ENCODE measurements at regions not wholly inside any gene's neighbourhood (a gene's known extent, or its start where the extent isn't known, plus 50 kb on each side); places are given as distances from the start of the nearest gene placed in this dataset.

GRCh38 chr1:80931178-80931577 is 869.6 kb upstream of the ADGRL2 start:
- no peak for DNase-seq

- DNase-seq = no peak
These were observed 870.7 kb upstream of the ADGRL2 start for GRCh38 chr1:80929868-80930508.

- no peak for DNase-seq
These were observed 874.2 kb upstream of the ADGRL2 start for GRCh38 chr1:80926531-80926930.

DNA sequence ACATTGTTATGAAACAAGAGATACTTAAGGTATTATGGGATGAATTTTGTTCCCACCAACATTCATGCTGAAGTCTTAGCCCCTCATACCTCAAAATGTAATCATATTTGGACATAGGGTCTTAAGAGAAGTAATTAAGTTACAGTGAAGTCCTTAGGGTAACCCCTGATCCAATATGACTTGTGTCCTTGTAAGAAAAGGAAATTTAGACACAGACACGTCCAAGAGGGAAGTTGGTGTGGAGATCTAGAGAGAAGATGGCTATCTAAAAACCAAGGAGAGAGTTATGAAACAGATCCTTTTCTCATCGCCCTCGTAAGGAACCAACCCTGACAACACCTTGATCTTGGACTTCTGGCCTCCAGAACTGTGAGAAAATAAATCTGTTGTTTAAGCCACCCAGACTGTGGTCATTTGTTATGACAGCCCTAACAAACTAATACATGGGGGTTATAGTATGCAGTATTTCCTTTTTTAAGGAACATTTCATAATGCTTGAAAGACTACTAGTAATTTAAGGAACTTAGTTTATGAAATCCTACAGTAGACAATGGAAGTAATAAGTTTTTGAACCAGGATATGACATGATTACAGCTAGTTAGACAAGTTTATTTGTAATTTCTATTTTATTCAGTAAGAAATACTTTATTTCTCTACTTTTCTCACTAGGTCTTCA is 875.5 kb upstream of the ADGRL2 start:
- no peak for DNase-seq

GRCh38 chr1:80924290-80924689 is 876.4 kb upstream of the ADGRL2 start:
- no peak for DNase-seq

DNA sequence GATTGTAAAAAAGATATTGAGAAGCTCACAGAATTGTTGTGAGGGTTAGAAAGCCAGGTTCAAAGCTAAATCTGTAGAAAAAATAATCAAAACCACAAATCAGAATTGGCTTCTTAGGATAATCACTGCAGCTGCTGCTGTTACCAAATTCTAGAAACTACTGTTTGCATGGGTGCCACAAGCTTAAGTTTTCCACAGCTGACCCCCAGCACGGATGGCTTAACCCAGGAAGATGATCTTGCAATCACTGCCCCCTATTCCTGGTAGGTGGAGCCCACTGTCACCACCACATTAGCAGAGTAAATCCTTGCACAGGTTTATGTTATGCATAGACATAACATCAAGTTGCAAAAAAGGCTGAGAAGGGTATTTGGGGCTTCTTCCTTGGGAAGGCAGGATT is 877.8 kb upstream of the ADGRL2 start:
- DNase-seq = no peak

GRCh38 chr1:80919426-80919825 is 881.3 kb upstream of the ADGRL2 start:
- DNase-seq = no peak

GRCh38 chr1:80918380-80918779 is 882.4 kb upstream of the ADGRL2 start:
- DNase-seq = no peak

DNA sequence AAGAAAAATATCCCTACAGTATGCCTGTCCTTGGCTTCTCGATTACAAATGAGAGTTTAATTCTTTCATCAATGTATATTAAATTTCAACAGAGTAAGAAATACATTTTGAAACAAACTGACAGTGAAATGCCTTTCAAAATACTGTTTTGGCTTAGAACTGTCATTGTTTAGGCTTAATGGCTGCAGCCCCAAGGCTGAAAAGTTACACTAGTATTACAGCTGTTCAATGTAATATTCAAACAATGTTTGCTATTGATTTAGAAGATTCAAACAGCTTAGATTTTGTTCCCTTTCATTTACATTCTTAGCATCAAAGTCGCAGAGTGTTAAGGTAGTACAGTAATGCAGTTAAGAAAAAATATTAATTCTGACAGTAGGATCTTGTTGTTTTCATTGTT is 882.9 kb upstream of the ADGRL2 start:
- no peak for DNase-seq

DNA sequence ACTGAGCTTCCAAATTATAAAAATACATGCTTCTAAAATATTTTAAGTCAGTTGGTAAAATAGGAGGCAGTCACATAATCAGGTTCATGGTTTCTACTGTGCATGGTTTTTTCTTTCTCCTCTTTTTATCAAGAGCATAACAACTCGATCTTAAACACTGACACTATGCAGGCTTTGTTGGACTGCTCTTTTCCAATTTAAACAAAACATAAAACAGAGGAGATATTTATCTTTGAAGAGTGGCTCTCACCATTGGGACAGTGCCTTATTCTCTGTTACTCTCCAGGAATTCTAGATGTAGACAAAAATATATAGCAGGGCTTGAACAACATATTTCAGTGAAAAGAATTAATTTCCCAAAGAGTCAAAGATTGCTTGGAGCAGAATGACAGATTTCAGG is 883.5 kb upstream of the ADGRL2 start:
- no peak for DNase-seq

DNA sequence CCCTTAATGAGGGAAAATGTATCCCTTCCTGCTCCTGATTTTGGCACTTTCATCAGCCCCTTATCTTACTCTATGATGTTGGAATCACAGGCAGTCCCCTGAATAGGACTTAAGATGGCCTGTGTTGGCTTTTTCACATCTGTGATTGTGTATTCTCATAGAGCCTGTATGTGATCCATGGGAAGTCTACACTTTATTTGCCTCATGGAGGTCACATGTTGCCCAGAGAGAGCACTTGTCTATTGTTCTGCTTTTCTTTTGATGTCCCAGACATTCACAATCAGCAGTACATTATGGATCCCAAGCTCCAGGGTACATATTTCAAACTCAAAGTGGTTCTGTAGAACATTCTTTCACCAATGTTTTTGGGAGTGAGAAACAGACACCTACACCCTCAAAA is 885.2 kb upstream of the ADGRL2 start:
- no peak for DNase-seq

GRCh38 chr1:80910426-80910825 is 890.3 kb upstream of the ADGRL2 start:
- no peak for DNase-seq

GRCh38 chr1:80909172-80909784 is 891.5 kb upstream of the ADGRL2 start:
- no peak for DNase-seq

DNA sequence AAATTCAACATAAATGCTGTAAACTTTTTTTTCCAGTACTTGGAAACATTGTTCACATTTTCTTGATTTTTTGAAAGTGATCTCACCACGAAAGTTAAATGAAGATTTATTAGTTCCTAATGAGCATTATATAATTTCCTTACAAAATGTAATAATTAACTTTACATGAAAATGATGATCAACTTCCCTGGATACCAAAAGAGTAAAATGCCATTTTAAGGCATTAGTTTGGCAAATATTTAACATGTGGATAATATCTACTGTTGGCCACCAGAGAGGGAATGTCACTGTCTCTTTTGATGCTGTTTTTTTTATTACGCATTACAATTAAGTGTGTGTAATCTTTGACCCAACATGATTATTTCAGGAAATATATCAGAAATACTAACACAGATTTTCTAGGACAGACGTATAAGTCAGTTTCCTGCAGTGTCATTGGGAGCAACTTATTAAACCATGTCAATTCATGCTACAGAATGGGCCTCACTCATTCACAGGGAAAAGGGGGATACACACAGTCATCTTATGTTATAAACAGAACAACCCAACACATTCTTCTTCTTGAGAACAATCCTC is 903.9 kb upstream of the ADGRL2 start:
- no peak for DNase-seq

DNA sequence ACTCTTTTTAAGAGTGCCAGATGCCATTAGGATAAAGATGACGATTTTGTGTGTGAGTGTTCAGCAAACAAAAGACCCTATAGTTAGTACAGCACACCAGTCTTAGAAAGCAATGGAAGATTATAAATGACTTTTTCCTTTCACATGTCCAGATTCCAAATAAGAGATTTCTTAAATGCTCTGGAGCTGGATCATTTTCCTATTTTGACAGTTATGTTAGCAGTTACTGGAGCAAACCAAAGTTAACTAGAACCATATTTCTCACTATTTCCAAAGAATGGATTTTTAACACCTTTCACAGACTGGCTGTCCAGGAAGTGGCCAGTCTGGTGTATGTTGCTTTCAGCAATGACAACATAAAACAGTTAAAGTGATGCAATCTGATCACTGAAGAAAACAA is 905.8 kb upstream of the ADGRL2 start:
- no peak for DNase-seq

GRCh38 chr1:80893115-80893514 is 907.6 kb upstream of the ADGRL2 start:
- DNase-seq = no peak

- DNase-seq = no peak
These were observed 908.2 kb upstream of the ADGRL2 start for GRCh38 chr1:80892539-80892938.

DNA sequence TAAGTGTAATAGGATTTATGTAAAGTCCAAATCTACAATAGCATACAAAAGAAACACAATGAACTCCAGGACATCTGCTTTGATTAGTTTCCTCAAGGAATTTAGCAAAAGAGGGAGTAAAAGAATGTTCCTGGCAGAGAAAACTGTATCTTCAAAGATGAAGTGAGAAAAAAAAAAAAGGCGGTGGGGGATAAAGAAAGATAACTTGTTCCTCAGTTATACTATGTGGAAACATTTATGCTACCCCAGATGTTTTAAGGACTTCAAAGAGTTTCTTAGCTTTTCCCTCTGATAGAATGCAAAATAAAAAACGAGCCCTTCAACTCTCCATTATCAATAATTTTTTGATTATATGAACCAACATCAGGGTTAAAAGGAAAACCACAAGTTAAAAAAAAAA is 908.9 kb upstream of the ADGRL2 start:
- no peak for DNase-seq

DNA sequence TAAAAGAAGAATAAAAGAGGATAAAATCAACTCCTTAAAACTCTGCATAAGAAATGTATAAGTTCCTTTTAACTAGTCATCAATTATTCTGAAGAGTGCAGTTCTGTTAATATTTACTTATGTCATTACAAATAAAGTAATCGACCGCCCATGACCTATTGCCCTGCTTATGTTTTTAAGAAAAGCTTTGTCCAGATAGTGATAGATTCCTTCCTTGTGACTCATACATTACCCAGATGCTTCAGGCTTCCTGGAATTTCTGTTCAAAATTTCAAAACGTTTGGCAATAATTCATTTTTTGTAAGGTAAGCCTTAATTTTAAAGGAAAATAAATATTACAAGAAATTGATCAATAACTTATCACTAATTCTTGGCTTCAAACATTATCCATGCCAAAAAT is 918.2 kb upstream of the ADGRL2 start:
- DNase-seq = no peak

- no peak for DNase-seq
These were observed 922.4 kb upstream of the ADGRL2 start for GRCh38 chr1:80878343-80878742.

DNA sequence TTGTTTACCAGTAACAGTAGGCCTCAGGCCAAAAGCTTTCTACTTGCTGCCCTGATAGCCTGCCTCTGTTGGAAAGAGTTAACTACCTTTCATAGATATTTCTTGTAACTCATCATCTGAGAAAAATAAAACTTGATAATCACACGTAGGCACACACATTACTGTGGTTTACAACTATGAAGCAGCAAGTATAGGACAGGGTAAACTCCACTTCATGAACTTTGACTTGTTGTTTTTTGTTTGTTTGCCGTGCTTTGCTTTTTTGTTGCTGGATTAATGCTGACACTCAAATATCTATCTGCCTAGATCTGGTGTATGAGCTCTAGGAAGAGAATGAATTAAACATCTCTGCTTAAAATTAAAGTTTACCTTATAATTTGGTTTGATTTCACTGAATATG is 924.7 kb upstream of the ADGRL2 start:
- DNase-seq = no peak

GRCh38 chr1:80869299-80869698 is 931.4 kb upstream of the ADGRL2 start:
- no peak for DNase-seq

GRCh38 chr1:80847904-80848303 is 952.8 kb upstream of the ADGRL2 start:
- DNase-seq = no peak

- no peak for DNase-seq
These were observed 953.8 kb upstream of the ADGRL2 start for GRCh38 chr1:80846966-80847365.
